NB4 (cell line): ENCODE measurements at regions not wholly inside any gene's neighbourhood (a gene's known extent, or its start where the extent isn't known, plus 50 kb on each side); places are given as distances from the start of the nearest gene placed in this dataset.
"Not testable (repeated sequence)": the region's sequence is repeated elsewhere in the genome, so short reads cannot be mapped to it uniquely, and the experiment has no call there.

ENCODE experiments used
- DNase-seq: peaks from one replicate; pipeline ENCODE4 v3.0.0; 2010; ENCODE audit warnings: low read depth
- H3K4me3 ChIP-seq: one replicate; pipeline ENCODE4 v1.5.1; 2011; ENCODE audit warnings: mild to moderate bottlenecking, low read depth, low read length, moderate library complexity
- CTCF ChIP-seq: IDR thresholded peaks from one replicate; pipeline ENCODE4 v1.5.1; 2012; ENCODE audit warnings: low read depth, low read length
- MAX ChIP-seq: IDR thresholded peaks from 2 replicates; pipeline ENCODE4 v1.6.1; 2011; ENCODE audit warnings: low read depth, low read length
- MYC ChIP-seq: IDR thresholded peaks from 2 replicates; pipeline ENCODE4 v1.6.1; 2011; ENCODE audit warnings: low read depth, low read length
- POLR2A ChIP-seq: IDR thresholded peaks from 2 replicates; pipeline ENCODE4 v1.6.1; 2011; ENCODE audit warnings: mild to moderate bottlenecking; ENCODE audit not compliant: insufficient read length; ENCODE audit errors: extremely low read depth

- H3K4me3 ChIP-seq: no peak overlapping the region
- DNase-seq: no peak
- TF ChIP-seq POLR2A (no peak), MYC (no peak), CTCF (no peak), MAX (no peak)
These were observed 959.2 kb upstream of the SEMA6A start for GRCh38 chr5:117533792-117534191.

GRCh38 chr5:117533051-117533670, 958.5 kb upstream of the SEMA6A start:
- not testable (repeated sequence) for DNase-seq, H3K4me3 ChIP-seq

GRCh38 chr5:117519957-117520500, 945.4 kb upstream of the SEMA6A start:
- no peak for DNase-seq
- H3K4me3 ChIP-seq: no peak overlapping the region
- TF ChIP-seq POLR2A (no peak), CTCF (no peak), MYC (no peak), MAX (no peak)

- TF ChIP-seq CTCF (no peak), MAX (no peak), POLR2A (no peak), MYC (no peak)
- H3K4me3 ChIP-seq: no peak overlapping the region
- no peak for DNase-seq
These were observed 929.7 kb upstream of the SEMA6A start for GRCh38 chr5:117504305-117504704.

- no peak for DNase-seq
- no peak overlapping the region for H3K4me3 ChIP-seq
- no peak for TF ChIP-seq CTCF
- no peak for TF ChIP-seq MAX
- no peak for TF ChIP-seq POLR2A
- TF ChIP-seq MYC: no peak
These were observed 923.0 kb upstream of the SEMA6A start for GRCh38 chr5:117497601-117498000.

- no peak overlapping the region for H3K4me3 ChIP-seq
- no peak for DNase-seq
- no peak for TF ChIP-seq POLR2A
- no peak for TF ChIP-seq CTCF
- TF ChIP-seq MYC: no peak
- TF ChIP-seq MAX: no peak
These were observed 922.2 kb upstream of the SEMA6A start for GRCh38 chr5:117496801-117497200.
